Heart left ventricle (tissue), 13 donors: ENCODE measurements at regions not wholly inside any gene's neighbourhood (a gene's known extent, or its start where the extent isn't known, plus 50 kb on each side); places are given as distances from the start of the nearest gene placed in this dataset.

ENCODE experiments used
- CTCF ChIP-seq, 12 donors: fragments of 200-600 bp; sonication (generic) in 4 of 12; IDR thresholded peaks; one replicate each; pipeline versions ENCODE4 v1.5.0 to v1.8.0; 2018 to 2022; ENCODE audit warnings: antibody characterized with exemption in 12 of 12, mild to moderate bottlenecking in 5 of 12
- POLR2A ChIP-seq, 2 donors: fragments of 450-650 bp; IDR thresholded peaks; one replicate each; pipeline ENCODE4 v1.6.1; 2017; ENCODE audit warnings: antibody characterized with exemption in 2 of 2, mild to moderate bottlenecking in 2 of 2, moderate library complexity in 2 of 2
- donor health status: ischemic (EF 13 %, LVEDD 7.1; RV severe dilation, severe dysfunction).
- donor health status: DM: no; HTN: yes; CAD: no.
- donor health status: DM: no; HTN: no; CAD: no.
- donor health status: ischemic (EF 25% LVEDD 6.9; RV normal size, moderate dysfunction).
- donor health status: ischemic (EF 25% LVEDD 5.7; RV mildly dilated, moderate dysfunction).
- donor health status: ischemic (EF 35%, LVEDD 5.7; RV mildly dilated, moderate dysfunction).
- donor health status: nonischemic (EF 11% LVEDD 7.7; RV severe dilation, severe dysfunction).
- donor health status: DM: yes; HTN: yes; CAD: no.
- donor health status: PGD.
- donor health status: ischemic (EF 29% LVEDD 5.4; RV normal size, mild dysfunction).
- donor health status: nonischemic (EF 23%, LVEDD 6.1; RV moderate dilation, normal function).

DNA sequence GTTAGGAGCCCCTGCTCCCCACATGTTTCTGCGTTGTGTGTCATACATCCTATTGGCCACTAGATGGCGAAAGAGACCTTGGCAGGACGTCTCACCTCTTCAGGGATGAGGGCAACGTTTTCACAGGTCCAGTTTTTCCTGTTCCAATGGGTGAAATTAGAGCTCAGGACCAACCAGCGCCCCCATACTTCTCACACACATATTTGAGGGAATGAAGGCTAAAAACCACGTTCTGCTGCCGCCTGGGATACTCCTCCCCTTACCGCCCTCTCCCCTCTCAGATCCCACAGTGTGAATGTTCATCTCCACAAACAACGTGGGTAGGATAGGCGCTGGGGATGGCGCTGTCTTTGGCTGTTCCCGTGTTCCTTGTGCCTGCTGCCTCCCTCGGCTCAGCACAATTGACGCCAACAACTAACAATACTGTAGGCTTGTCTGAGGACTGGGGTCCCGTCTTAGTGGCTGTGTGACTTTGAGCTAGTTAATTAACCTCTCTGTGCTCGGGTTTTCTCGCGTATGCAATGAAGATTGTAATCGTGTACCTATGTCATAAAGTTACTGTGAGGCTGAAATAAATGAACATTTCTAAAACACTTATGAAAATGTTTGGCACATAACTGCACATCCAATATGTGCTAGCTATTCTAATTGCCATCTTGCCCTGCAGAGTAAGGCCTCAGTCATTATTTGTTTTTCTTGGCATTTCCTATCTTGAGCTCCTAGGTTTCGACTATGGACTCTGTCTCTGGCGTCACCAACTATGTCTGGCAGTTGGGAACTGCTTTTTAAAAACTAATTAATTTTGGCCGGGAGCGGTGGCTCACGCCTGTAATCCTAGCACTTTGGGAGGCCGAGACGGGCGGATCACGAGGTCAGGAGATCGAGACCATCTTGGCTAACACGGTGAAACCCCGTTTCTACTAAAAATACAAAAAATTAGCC, 181.3 kb upstream of the STK26 start:
- TF ChIP-seq CTCF (IDR thresholded peaks at IDR 0.05) (peak; percentile 51 to 96 (median 75)), POLR2A (IDR thresholded peaks at IDR 0.05) (no peak)
